ENCODE measurements at regions not wholly inside any gene's neighbourhood (a gene's known extent, or its start where the extent isn't known, plus 50 kb on each side); places are given as distances from the start of the nearest gene placed in this dataset.

DNA sequence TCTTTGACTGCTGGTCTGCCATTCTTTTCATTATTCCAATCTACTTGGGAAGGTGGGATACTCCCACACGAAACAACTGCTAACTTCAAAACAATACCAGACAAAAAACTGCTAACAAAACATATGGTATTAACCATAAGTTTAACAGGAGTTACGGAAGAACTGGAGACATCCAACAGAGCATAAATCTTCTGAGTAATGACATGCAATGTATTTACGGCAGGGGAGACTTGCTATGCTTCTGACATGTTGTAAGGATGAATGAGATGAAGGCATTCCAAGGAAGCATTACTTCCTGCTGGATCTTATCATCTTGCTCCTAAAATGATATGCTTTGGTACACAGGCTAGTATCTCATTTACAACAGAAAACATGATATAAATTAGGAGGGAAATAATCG, 85.8 kb downstream of the ZNF92 start:
- TF ChIP-seq, protein P1, sequence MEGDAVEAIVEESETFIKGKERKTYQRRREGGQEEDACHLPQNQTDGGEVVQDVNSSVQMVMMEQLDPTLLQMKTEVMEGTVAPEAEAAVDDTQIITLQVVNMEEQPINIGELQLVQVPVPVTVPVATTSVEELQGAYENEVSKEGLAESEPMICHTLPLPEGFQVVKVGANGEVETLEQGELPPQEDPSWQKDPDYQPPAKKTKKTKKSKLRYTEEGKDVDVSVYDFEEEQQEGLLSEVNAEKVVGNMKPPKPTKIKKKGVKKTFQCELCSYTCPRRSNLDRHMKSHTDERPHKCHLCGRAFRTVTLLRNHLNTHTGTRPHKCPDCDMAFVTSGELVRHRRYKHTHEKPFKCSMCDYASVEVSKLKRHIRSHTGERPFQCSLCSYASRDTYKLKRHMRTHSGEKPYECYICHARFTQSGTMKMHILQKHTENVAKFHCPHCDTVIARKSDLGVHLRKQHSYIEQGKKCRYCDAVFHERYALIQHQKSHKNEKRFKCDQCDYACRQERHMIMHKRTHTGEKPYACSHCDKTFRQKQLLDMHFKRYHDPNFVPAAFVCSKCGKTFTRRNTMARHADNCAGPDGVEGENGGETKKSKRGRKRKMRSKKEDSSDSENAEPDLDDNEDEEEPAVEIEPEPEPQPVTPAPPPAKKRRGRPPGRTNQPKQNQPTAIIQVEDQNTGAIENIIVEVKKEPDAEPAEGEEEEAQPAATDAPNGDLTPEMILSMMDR (IDR thresholded peaks at IDR 0.05; ENCODE audit: poor library complexity, severe bottlenecking): no peak
- no peak for TF ChIP-seq POLR2AphosphoS5 (IDR thresholded peaks at IDR 0.05)

Data from neural cell (in vitro differentiated cells).